Naive thymus-derived CD4-positive, alpha-beta T cell (primary cell): ENCODE measurements at regions not wholly inside any gene's neighbourhood (a gene's known extent, or its start where the extent isn't known, plus 50 kb on each side); places are given as distances from the start of the nearest gene placed in this dataset.

ENCODE experiments used
- ATAC-seq: fragments of 150-1000 bp; cut with Tn5 transposase; 2 replicates; pipeline ENCODE4 v1.10.0; 2021; ENCODE audit warnings: mild to moderate bottlenecking, moderate library complexity
- CTCF ChIA-PET: fragments of 350-600 bp; sonication (Branson Sonifier 250); formaldehyde crosslinking; loops from one replicate; lab custom pipeline; 2021; ENCODE audit warnings: antibody characterized with exemption; lab: Charles Lee
- POLR2A ChIA-PET: fragments of 350-600 bp; sonication (Branson Sonifier 250); formaldehyde crosslinking; loops from one replicate; lab custom pipeline; 2021; ENCODE audit warnings: antibody characterized with exemption, inconsistent platforms; lab: Charles Lee
- DNase-seq, 9 donors: peaks; one replicate each; pipeline versions ENCODE4 v3.0.0 to v3.0.0-alpha.2; 2020 to 2022; ENCODE audit warnings: mixed read lengths in 1 of 9
- H3K27ac ChIP-seq: one replicate; pipeline ENCODE4 v1.7.0; 2013; ENCODE audit warnings: mild to moderate bottlenecking, low read depth, low read length, moderate library complexity
- H3K27me3 ChIP-seq, 2 donors: one replicate each; pipeline ENCODE4 v1.7.0; 2013; ENCODE audit warnings: low read length in 2 of 2, mild to moderate bottlenecking in 2 of 2, moderate library complexity in 2 of 2; ENCODE audit not compliant: control insufficient read depth in 2 of 2, insufficient read depth in 2 of 2
- H3K36me3 ChIP-seq, 3 experiments: 1 replicate in 2 of 3; 2 replicates in 1 of 3; pipeline ENCODE4 v1.7.0; 2013; ENCODE audit warnings: low read length in 3 of 3, mild to moderate bottlenecking in 3 of 3, moderate library complexity in 1 of 3; ENCODE audit not compliant: insufficient read depth in 3 of 3, control insufficient read depth in 2 of 3
- H3K4me1 ChIP-seq, 2 donors: one replicate each; pipeline ENCODE4 v1.7.0; 2013; ENCODE audit warnings: low read length in 2 of 2, mild to moderate bottlenecking in 2 of 2, moderate library complexity in 1 of 2; ENCODE audit not compliant: control insufficient read depth in 2 of 2, insufficient read depth in 2 of 2
- H3K4me3 ChIP-seq: 2 replicates; pipeline ENCODE4 v1.7.0; 2013; ENCODE audit warnings: mild to moderate bottlenecking, low read length
- H3K9me3 ChIP-seq, 3 experiments: 1 replicate in 2 of 3; 2 replicates in 1 of 3; pipeline ENCODE4 v1.7.0; 2013; ENCODE audit warnings: low read length in 3 of 3; ENCODE audit not compliant: control insufficient read depth in 2 of 3
- H3K27ac Mint-ChIP-seq, 9 donors: one replicate each; pipeline ENCODE4 v1.8.0; 2020 to 2022; ENCODE audit warnings: mixed read lengths in 9 of 9, mild to moderate bottlenecking in 8 of 9, moderate library complexity in 5 of 9, inconsistent platforms in 2 of 9
- H3K27me3 Mint-ChIP-seq, 5 donors: one replicate each; pipeline ENCODE4 v1.8.0; 2021 to 2022; ENCODE audit warnings: mixed read lengths in 5 of 5, mild to moderate bottlenecking in 1 of 5
- H3K36me3 Mint-ChIP-seq, 5 donors: one replicate each; pipeline ENCODE4 v1.8.0; 2020 to 2022; ENCODE audit warnings: mixed read lengths in 5 of 5, mild to moderate bottlenecking in 3 of 5, inconsistent platforms in 1 of 5
- H3K4me1 Mint-ChIP-seq, 7 donors: one replicate each; pipeline ENCODE4 v1.8.0; 2020 to 2022; ENCODE audit warnings: mixed read lengths in 7 of 7, mild to moderate bottlenecking in 3 of 7, inconsistent platforms in 1 of 7
- H3K4me3 Mint-ChIP-seq, 10 donors: one replicate each; pipeline ENCODE4 v1.8.0; 2020 to 2022; ENCODE audit warnings: mild to moderate bottlenecking in 10 of 10, mixed read lengths in 10 of 10, moderate library complexity in 6 of 10, inconsistent platforms in 2 of 10
- H3K9me3 Mint-ChIP-seq, 11 donors: one replicate each; pipeline ENCODE4 v1.8.0; 2020 to 2022; ENCODE audit warnings: mixed read lengths in 11 of 11, mild to moderate bottlenecking in 4 of 11, inconsistent platforms in 1 of 11, moderate library complexity in 1 of 11
- intact Hi-C, 2 donors: fragments of 100-400 bp; cut with micrococcal nuclease; formaldehyde crosslinking; loops; one replicate each; pipeline ENCODE4 v1.15.1; 2023

GRCh38 chr2:196454492-196454891 is 185.0 kb upstream of the CCDC150 start:
- H3K27ac Mint-ChIP-seq, result no peak overlapping the region
- Histone ChIP-seq H3K4me1 (peaks cover 0 to 2% of the 10 kb centered on the region in 2 donors), H3K9me3 (no peaks in the 10 kb centered on the region), H3K27me3 (peaks cover 0 to 6% of the 10 kb centered on the region in 2 donors), H3K27ac (no peak overlapping the region), H3K36me3 (no peaks in the 10 kb centered on the region), H3K4me3 (no peak overlapping the region)
- H3K9me3 Mint-ChIP-seq, result no peaks in the 10 kb centered on the region
- no peak overlapping the region for H3K4me3 Mint-ChIP-seq
- ATAC-seq (no peak), DNase-seq (no peak)
- POLR2A ChIA-PET, result no interaction called here
- intact Hi-C loops, result loop anchor here (5.0 to 10.0 kb wide), 4 partner anchors 157 to 960 kb away; no protein-coding TSS in a partner anchor
- peaks cover 4 to 12% (median 8%) of the 10 kb centered on the region in 7 donors for H3K4me1 Mint-ChIP-seq
- H3K36me3 Mint-ChIP-seq, result peaks cover 0 to 3% (median 0%) of the 10 kb centered on the region in 5 donors
- peaks cover 31 to 49% (median 39%) of the 10 kb centered on the region in 5 donors for H3K27me3 Mint-ChIP-seq
- CTCF ChIA-PET, result interaction anchor here (0.6 to 2.1 kb wide), 2 partner anchors 23 to 376 kb away, joined by 3 to 14 read pairs; no protein-coding TSS in a partner anchor

- peaks cover 0 to 2% (median 0%) of the 10 kb centered on the region in 5 donors for H3K36me3 Mint-ChIP-seq
- peak; percentile 40 for ATAC-seq
- CTCF ChIA-PET, result no interaction called here
These were observed 180.0 kb upstream of the CCDC150 start for GRCh38 chr2:196459539-196459938.

GRCh38 chr2:196463706-196464105 is 175.8 kb upstream of the CCDC150 start:
- Histone ChIP-seq H3K27ac (no peak overlapping the region), H3K36me3 (no peaks in the 10 kb centered on the region), H3K4me1 (peaks cover 0 to 3% of the 10 kb centered on the region in 2 donors), H3K4me3 (no peak overlapping the region), H3K27me3 (no peaks in the 10 kb centered on the region), H3K9me3 (no peaks in the 10 kb centered on the region)
- DNase-seq (no peak), ATAC-seq (no peak)
- POLR2A ChIA-PET, result no interaction called here
- intact Hi-C loops, result no loop called here
- CTCF ChIA-PET, result interaction anchor here (0.7 kb wide), 1 partner anchor 332 kb away, joined by 3 read pairs; no protein-coding TSS in a partner anchor
- Mint-ChIP-seq H3K4me1 (peaks cover 8 to 15% (median 12%) of the 10 kb centered on the region in 7 donors), H3K36me3 (no peaks in the 10 kb centered on the region), H3K27me3 (peaks cover 20 to 66% (median 47%) of the 10 kb centered on the region in 5 donors), H3K27ac (no peak overlapping the region), H3K9me3 (peaks cover 0 to 10% (median 3%) of the 10 kb centered on the region in 11 donors), H3K4me3 (no peak overlapping the region)

More at GRCh38 chr2:196459539-196459938, 180.0 kb upstream of the CCDC150 start:
- no peak overlapping the region for H3K27ac Mint-ChIP-seq
- intact Hi-C loops, result loop anchor here in 1 of 2 donors (10.0 kb wide), 1 partner anchor 965 kb away; no protein-coding TSS in a partner anchor
- peaks cover 0 to 10% (median 3%) of the 10 kb centered on the region in 11 donors for H3K9me3 Mint-ChIP-seq
- peaks cover 8 to 16% (median 12%) of the 10 kb centered on the region in 7 donors for H3K4me1 Mint-ChIP-seq
- Histone ChIP-seq H3K27me3 (peaks cover 0 to 3% of the 10 kb centered on the region in 2 donors), H3K36me3 (no peaks in the 10 kb centered on the region), H3K4me1 (peaks cover 0 to 3% of the 10 kb centered on the region in 2 donors), H3K27ac (no peak overlapping the region), H3K4me3 (no peak overlapping the region), H3K9me3 (no peaks in the 10 kb centered on the region)
- peaks cover 37 to 72% (median 61%) of the 10 kb centered on the region in 5 donors for H3K27me3 Mint-ChIP-seq
- no peak for DNase-seq
- POLR2A ChIA-PET, result no interaction called here
- H3K4me3 Mint-ChIP-seq, result peak overlapping the region in 1 of 10 donors; percentile 51

GRCh38 chr2:196464311-196464710 is 175.2 kb upstream of the CCDC150 start:
- ChIA-PET CTCF (interaction anchor here (0.7 kb wide), 1 partner anchor 332 kb away, joined by 3 read pairs; no protein-coding TSS in a partner anchor), POLR2A (no interaction called here)
- Histone ChIP-seq H3K36me3 (no peaks in the 10 kb centered on the region), H3K4me3 (no peak overlapping the region), H3K27me3 (no peaks in the 10 kb centered on the region), H3K9me3 (no peaks in the 10 kb centered on the region), H3K4me1 (peaks cover 0 to 3% of the 10 kb centered on the region in 2 donors), H3K27ac (no peak overlapping the region)
- no peaks in the 10 kb centered on the region for H3K36me3 Mint-ChIP-seq
- H3K4me1 Mint-ChIP-seq, result peaks cover 6 to 9% (median 8%) of the 10 kb centered on the region in 7 donors
- H3K4me3 Mint-ChIP-seq, result no peak overlapping the region
- H3K27ac Mint-ChIP-seq, result no peak overlapping the region
- no peak for ATAC-seq
- DNase-seq, result no peak
- peaks cover 18 to 66% (median 41%) of the 10 kb centered on the region in 5 donors for H3K27me3 Mint-ChIP-seq
- peaks cover 0 to 10% (median 3%) of the 10 kb centered on the region in 11 donors for H3K9me3 Mint-ChIP-seq
- intact Hi-C loops, result no loop called here

- H3K4me1 Mint-ChIP-seq, result peaks cover 0 to 2% (median 0%) of the 10 kb centered on the region in 7 donors
- peaks cover 13 to 52% (median 23%) of the 10 kb centered on the region in 5 donors for H3K27me3 Mint-ChIP-seq
- POLR2A ChIA-PET, result no interaction called here
- no peaks in the 10 kb centered on the region for H3K27me3 ChIP-seq
- H3K4me1 ChIP-seq, result no peaks in the 10 kb centered on the region
- ATAC-seq (no peak), DNase-seq (no peak)
- intact Hi-C loops, result no loop called here
- peaks cover 0 to 8% (median 0%) of the 10 kb centered on the region in 11 donors for H3K9me3 Mint-ChIP-seq
- H3K4me3 Mint-ChIP-seq, result no peak overlapping the region
- no peaks in the 10 kb centered on the region for H3K36me3 ChIP-seq
- CTCF ChIA-PET, result no interaction called here
- H3K9me3 ChIP-seq, result no peaks in the 10 kb centered on the region
- H3K27ac Mint-ChIP-seq, result no peak overlapping the region
- H3K27ac ChIP-seq, result no peak overlapping the region
- no peaks in the 10 kb centered on the region for H3K36me3 Mint-ChIP-seq
- H3K4me3 ChIP-seq, result no peak overlapping the region
These were observed 172.9 kb upstream of the CCDC150 start for GRCh38 chr2:196466581-196466980.

GRCh38 chr2:196468394-196468793 is 171.1 kb upstream of the CCDC150 start:
- H3K4me1 Mint-ChIP-seq, result no peaks in the 10 kb centered on the region
- no peak overlapping the region for H3K27ac Mint-ChIP-seq
- intact Hi-C loops, result no loop called here
- DNase-seq (no peak), ATAC-seq (no peak)
- no peaks in the 10 kb centered on the region for H3K36me3 Mint-ChIP-seq
- ChIA-PET CTCF (no interaction called here), POLR2A (no interaction called here)
- Histone ChIP-seq H3K27me3 (no peaks in the 10 kb centered on the region), H3K36me3 (no peaks in the 10 kb centered on the region), H3K4me3 (no peak overlapping the region), H3K27ac (no peak overlapping the region), H3K9me3 (no peaks in the 10 kb centered on the region), H3K4me1 (no peaks in the 10 kb centered on the region)
- no peak overlapping the region for H3K4me3 Mint-ChIP-seq
- peaks cover 12 to 40% (median 22%) of the 10 kb centered on the region in 5 donors for H3K27me3 Mint-ChIP-seq
- peaks cover 0 to 6% (median 0%) of the 10 kb centered on the region in 11 donors for H3K9me3 Mint-ChIP-seq

GRCh38 chr2:196473617-196474016 is 165.9 kb upstream of the CCDC150 start:
- no peaks in the 10 kb centered on the region for H3K9me3 Mint-ChIP-seq
- H3K4me1 Mint-ChIP-seq, result no peaks in the 10 kb centered on the region
- H3K4me3 ChIP-seq, result no peak overlapping the region
- H3K27ac Mint-ChIP-seq, result no peak overlapping the region
- CTCF ChIA-PET, result no interaction called here
- ATAC-seq, result no peak
- H3K36me3 ChIP-seq, result no peaks in the 10 kb centered on the region
- H3K4me1 ChIP-seq, result no peaks in the 10 kb centered on the region
- no peaks in the 10 kb centered on the region for H3K27me3 ChIP-seq
- peaks cover 0 to 20% (median 4%) of the 10 kb centered on the region in 5 donors for H3K27me3 Mint-ChIP-seq
- DNase-seq, result no peak
- POLR2A ChIA-PET, result no interaction called here
- H3K36me3 Mint-ChIP-seq, result no peaks in the 10 kb centered on the region
- intact Hi-C loops, result no loop called here
- no peaks in the 10 kb centered on the region for H3K9me3 ChIP-seq
- H3K27ac ChIP-seq, result no peak overlapping the region
- H3K4me3 Mint-ChIP-seq, result no peak overlapping the region
